ENCODE measurements at regions not wholly inside any gene's neighbourhood (a gene's known extent, or its start where the extent isn't known, plus 50 kb on each side); places are given as distances from the start of the nearest gene placed in this dataset.
"Not testable (repeated sequence)": the region's sequence is repeated elsewhere in the genome, so short reads cannot be mapped to it uniquely, and the experiment has no call there.

- H3K9me3 ChIP-seq (ENCODE audit: control extremely low read depth in 1 of 5, control insufficient read depth in 4 of 5, insufficient read depth in 2 of 5, low read depth in 1 of 5, low read length in 4 of 5); H3K36me3 ChIP-seq (ENCODE audit: control insufficient read depth in 4 of 4, insufficient read depth in 4 of 4, low read length in 3 of 4); POLR2A ChIA-PET; H3K27me3 ChIP-seq (replicated peaks in 2 of 5; ENCODE audit: control insufficient read depth in 4 of 5, insufficient read depth in 5 of 5, low read length in 4 of 5); H3K27ac ChIP-seq (ENCODE audit: insufficient read depth in 1 of 2, low read depth in 1 of 2, low read length in 2 of 2, poor library complexity in 1 of 2, severe bottlenecking in 2 of 2): not testable (repeated sequence)
- Histone ChIP-seq H3K4me1 (ENCODE audit: control extremely low read depth in 1 of 4, control insufficient read depth in 4 of 4, insufficient read depth in 4 of 4, low read length in 3 of 4) (peaks cover 5 to 23% (median 21%) of the 10 kb centered on the region in 4 experiments), H3K4me3 (ENCODE audit: control insufficient read depth in 1 of 7, extremely low read depth in 1 of 7, insufficient read depth in 4 of 7, low read depth in 2 of 7, low read length in 6 of 7) (peak overlapping the region in 5 of 7 experiments; percentile 49 to 75 (median 61))
- 2% methylated on average over 29 of the region's 34 CpGs for WGBS (ENCODE audit: insufficient coverage)
- CTCF ChIA-PET: interaction anchor here (0.9 kb wide), 1 partner anchor 12 kb away, joined by 3 read pairs; no protein-coding TSS in a partner anchor
- DNase-seq: peak in 1 of 3 donors; percentile 40
These were observed 121.5 kb downstream of the PPIAL4G start for GRCh38 chr1:148361427-148362215.

DNA sequence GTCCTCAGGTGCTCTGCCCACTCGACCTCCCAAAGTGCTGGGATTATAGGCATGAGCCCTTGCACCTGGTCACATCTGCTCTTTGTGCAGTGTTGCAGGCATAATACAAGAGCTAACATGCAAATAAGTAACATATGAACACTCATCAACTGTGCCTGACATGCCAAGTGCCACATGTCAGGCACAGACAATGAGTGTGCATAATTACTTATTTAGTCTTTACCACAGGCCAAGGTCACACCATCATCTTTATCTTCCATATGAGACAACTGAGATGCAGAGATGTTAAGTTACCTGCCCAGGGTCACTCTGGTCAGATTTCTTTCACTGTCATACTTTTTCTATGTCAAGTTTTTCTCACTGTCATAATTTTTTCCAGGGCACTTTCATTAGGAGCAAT, 126.1 kb downstream of the PPIAL4G start:
- CTCF ChIA-PET: interaction anchor here (1.2 to 1.8 kb wide), 3 partner anchors 9 to 19 kb away, joined by 3 to 5 read pairs (median 3); no protein-coding TSS in a partner anchor
- Histone ChIP-seq H3K4me1 (ENCODE audit: control extremely low read depth in 1 of 4, control insufficient read depth in 4 of 4, insufficient read depth in 4 of 4, low read length in 3 of 4) (peaks cover 3 to 28% (median 20%) of the 10 kb centered on the region in 4 experiments), H3K4me3 (ENCODE audit: control insufficient read depth in 1 of 7, extremely low read depth in 1 of 7, insufficient read depth in 4 of 7, low read depth in 2 of 7, low read length in 6 of 7) (no peak overlapping the region), H3K27ac (ENCODE audit: insufficient read depth in 1 of 2, low read depth in 1 of 2, low read length in 2 of 2, poor library complexity in 1 of 2, severe bottlenecking in 2 of 2) (no peak overlapping the region), H3K27me3 (replicated peaks in 2 of 5; ENCODE audit: control insufficient read depth in 4 of 5, insufficient read depth in 5 of 5, low read length in 4 of 5) (peaks cover 12 to 23% (median 17%) of the 10 kb centered on the region in 5 experiments), H3K9me3 (ENCODE audit: control extremely low read depth in 1 of 5, control insufficient read depth in 4 of 5, insufficient read depth in 2 of 5, low read depth in 1 of 5, low read length in 4 of 5) (peaks cover 0 to 2% (median 0%) of the 10 kb centered on the region in 5 experiments), H3K36me3 (ENCODE audit: control insufficient read depth in 4 of 4, insufficient read depth in 4 of 4, low read length in 3 of 4) (no peaks in the 10 kb centered on the region)
- POLR2A ChIA-PET: no interaction called here
- DNase-seq: no peak
- WGBS (ENCODE audit: insufficient coverage): 100% methylated on average over 1 of the region's 1 CpG

DNA sequence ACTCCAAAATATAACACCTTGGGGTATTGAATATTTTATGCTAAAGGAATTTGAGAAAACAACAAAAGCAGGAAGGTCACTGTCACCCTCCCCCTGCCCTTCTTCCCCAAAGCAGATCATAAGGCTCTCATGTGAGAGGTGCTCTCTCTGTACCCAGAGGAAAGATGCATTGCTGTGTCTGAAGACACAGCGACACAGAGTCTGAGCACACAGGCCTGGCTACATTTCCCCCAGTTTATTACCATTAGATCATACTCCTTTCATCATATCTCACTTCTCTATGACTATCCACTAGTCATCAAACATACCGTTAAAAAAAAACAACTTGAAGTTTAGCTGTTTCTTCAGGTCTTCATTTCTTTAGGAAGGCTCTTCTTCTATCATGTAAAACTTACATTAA, 127.1 kb downstream of the PPIAL4G start:
- 100% methylated on average over 1 of the region's 2 CpGs for WGBS (ENCODE audit: insufficient coverage)
- H3K9me3 ChIP-seq (ENCODE audit: control extremely low read depth in 1 of 5, control insufficient read depth in 4 of 5, insufficient read depth in 2 of 5, low read depth in 1 of 5, low read length in 4 of 5): peaks cover 0 to 2% (median 0%) of the 10 kb centered on the region in 5 experiments
- no peak overlapping the region for H3K27ac ChIP-seq (ENCODE audit: insufficient read depth in 1 of 2, low read depth in 1 of 2, low read length in 2 of 2, poor library complexity in 1 of 2, severe bottlenecking in 2 of 2)
- no peaks in the 10 kb centered on the region for H3K36me3 ChIP-seq (ENCODE audit: control insufficient read depth in 4 of 4, insufficient read depth in 4 of 4, low read length in 3 of 4)
- H3K4me1 ChIP-seq (ENCODE audit: control extremely low read depth in 1 of 4, control insufficient read depth in 4 of 4, insufficient read depth in 4 of 4, low read length in 3 of 4): peaks cover 0 to 22% (median 12%) of the 10 kb centered on the region in 4 experiments
- CTCF ChIA-PET: interaction anchor here (0.8 to 1.8 kb wide), 3 partner anchors 8 to 18 kb away, joined by 3 to 5 read pairs (median 3); no protein-coding TSS in a partner anchor
- no peak for DNase-seq
- POLR2A ChIA-PET: interaction anchor here (0.7 to 1.0 kb wide), 2 partner anchors 19 to 1146 kb away, joined by 3 read pairs; no protein-coding TSS in a partner anchor
- H3K4me3 ChIP-seq (ENCODE audit: control insufficient read depth in 1 of 7, extremely low read depth in 1 of 7, insufficient read depth in 4 of 7, low read depth in 2 of 7, low read length in 6 of 7): no peak overlapping the region
- H3K27me3 ChIP-seq (replicated peaks in 2 of 5; ENCODE audit: control insufficient read depth in 4 of 5, insufficient read depth in 5 of 5, low read length in 4 of 5): peaks cover 12 to 23% (median 15%) of the 10 kb centered on the region in 5 experiments

- CTCF ChIA-PET: interaction anchor here (0.9 kb wide), 1 partner anchor 8 kb away, joined by 4 read pairs; no protein-coding TSS in a partner anchor
- Histone ChIP-seq H3K36me3 (ENCODE audit: control insufficient read depth in 4 of 4, insufficient read depth in 4 of 4, low read length in 3 of 4) (no peaks in the 10 kb centered on the region), H3K27ac (ENCODE audit: insufficient read depth in 1 of 2, low read depth in 1 of 2, low read length in 2 of 2, poor library complexity in 1 of 2, severe bottlenecking in 2 of 2) (no peak overlapping the region), H3K4me3 (ENCODE audit: control insufficient read depth in 1 of 7, extremely low read depth in 1 of 7, insufficient read depth in 4 of 7, low read depth in 2 of 7, low read length in 6 of 7) (peak overlapping the region in 1 of 7 experiments; percentile 55), H3K4me1 (ENCODE audit: control extremely low read depth in 1 of 4, control insufficient read depth in 4 of 4, insufficient read depth in 4 of 4, low read length in 3 of 4) (peaks cover 0 to 22% (median 12%) of the 10 kb centered on the region in 4 experiments), H3K27me3 (replicated peaks in 2 of 5; ENCODE audit: control insufficient read depth in 4 of 5, insufficient read depth in 5 of 5, low read length in 4 of 5) (peaks cover 9 to 23% (median 15%) of the 10 kb centered on the region in 5 experiments), H3K9me3 (ENCODE audit: control extremely low read depth in 1 of 5, control insufficient read depth in 4 of 5, insufficient read depth in 2 of 5, low read depth in 1 of 5, low read length in 4 of 5) (peaks cover 0 to 2% (median 0%) of the 10 kb centered on the region in 5 experiments)
- DNase-seq: no peak
- WGBS (ENCODE audit: insufficient coverage): 80% methylated on average over 12 of the region's 15 CpGs
- POLR2A ChIA-PET: no interaction called here
These were observed 128.2 kb downstream of the PPIAL4G start for GRCh38 chr1:148354913-148355308.

DNA sequence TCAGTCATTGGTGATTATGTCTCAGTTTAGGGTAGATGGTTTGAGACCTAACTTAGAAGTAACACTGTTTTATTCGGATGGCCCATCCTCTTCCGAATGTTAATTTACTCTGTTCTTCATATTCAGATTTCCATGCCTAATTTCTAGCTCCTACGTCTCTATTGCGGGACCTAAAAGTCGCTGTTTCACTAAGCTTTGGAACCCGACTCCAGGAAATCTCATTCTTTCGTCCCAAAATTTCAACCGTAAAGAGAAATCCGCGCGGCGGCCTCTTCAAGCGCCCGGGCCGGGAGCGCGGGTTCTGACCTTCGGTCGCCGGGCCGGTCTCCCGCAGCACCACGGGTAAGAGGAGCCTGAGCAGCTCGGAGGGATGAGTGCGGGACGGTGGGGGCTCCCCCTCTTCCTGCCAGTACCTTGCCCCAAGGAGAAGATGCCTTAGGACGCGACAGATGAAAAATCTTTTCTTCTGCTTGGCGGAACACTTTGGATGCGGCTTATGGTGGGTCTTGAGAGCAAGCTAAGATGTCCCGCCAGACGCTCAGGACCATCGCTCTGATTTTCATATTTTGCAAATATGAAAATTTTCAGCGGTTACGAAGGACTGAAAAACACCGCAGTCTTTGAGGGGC, 128.7 kb downstream of the PPIAL4G start:
- CTCF ChIA-PET: interaction anchor here (0.9 kb wide), 1 partner anchor 7 kb away, joined by 4 read pairs; no protein-coding TSS in a partner anchor
- DNase-seq: peak in 1 of 3 donors; percentile 21
- POLR2A ChIA-PET: no interaction called here
- H3K27ac ChIP-seq (ENCODE audit: insufficient read depth in 1 of 2, low read depth in 1 of 2, low read length in 2 of 2, poor library complexity in 1 of 2, severe bottlenecking in 2 of 2): no peak overlapping the region
- H3K9me3 ChIP-seq (ENCODE audit: control extremely low read depth in 1 of 5, control insufficient read depth in 4 of 5, insufficient read depth in 2 of 5, low read depth in 1 of 5, low read length in 4 of 5): peaks cover 0 to 2% (median 0%) of the 10 kb centered on the region in 5 experiments
- peak overlapping the region in 4 of 7 experiments; percentile 15 to 55 (median 32) for H3K4me3 ChIP-seq (ENCODE audit: control insufficient read depth in 1 of 7, extremely low read depth in 1 of 7, insufficient read depth in 4 of 7, low read depth in 2 of 7, low read length in 6 of 7)
- peaks cover 0 to 22% (median 12%) of the 10 kb centered on the region in 4 experiments for H3K4me1 ChIP-seq (ENCODE audit: control extremely low read depth in 1 of 4, control insufficient read depth in 4 of 4, insufficient read depth in 4 of 4, low read length in 3 of 4)
- 30% methylated on average over 28 of the region's 36 CpGs for WGBS (ENCODE audit: insufficient coverage)
- H3K27me3 ChIP-seq (replicated peaks in 2 of 5; ENCODE audit: control insufficient read depth in 4 of 5, insufficient read depth in 5 of 5, low read length in 4 of 5): peaks cover 9 to 23% (median 15%) of the 10 kb centered on the region in 5 experiments
- no peaks in the 10 kb centered on the region for H3K36me3 ChIP-seq (ENCODE audit: control insufficient read depth in 4 of 4, insufficient read depth in 4 of 4, low read length in 3 of 4)

DNA sequence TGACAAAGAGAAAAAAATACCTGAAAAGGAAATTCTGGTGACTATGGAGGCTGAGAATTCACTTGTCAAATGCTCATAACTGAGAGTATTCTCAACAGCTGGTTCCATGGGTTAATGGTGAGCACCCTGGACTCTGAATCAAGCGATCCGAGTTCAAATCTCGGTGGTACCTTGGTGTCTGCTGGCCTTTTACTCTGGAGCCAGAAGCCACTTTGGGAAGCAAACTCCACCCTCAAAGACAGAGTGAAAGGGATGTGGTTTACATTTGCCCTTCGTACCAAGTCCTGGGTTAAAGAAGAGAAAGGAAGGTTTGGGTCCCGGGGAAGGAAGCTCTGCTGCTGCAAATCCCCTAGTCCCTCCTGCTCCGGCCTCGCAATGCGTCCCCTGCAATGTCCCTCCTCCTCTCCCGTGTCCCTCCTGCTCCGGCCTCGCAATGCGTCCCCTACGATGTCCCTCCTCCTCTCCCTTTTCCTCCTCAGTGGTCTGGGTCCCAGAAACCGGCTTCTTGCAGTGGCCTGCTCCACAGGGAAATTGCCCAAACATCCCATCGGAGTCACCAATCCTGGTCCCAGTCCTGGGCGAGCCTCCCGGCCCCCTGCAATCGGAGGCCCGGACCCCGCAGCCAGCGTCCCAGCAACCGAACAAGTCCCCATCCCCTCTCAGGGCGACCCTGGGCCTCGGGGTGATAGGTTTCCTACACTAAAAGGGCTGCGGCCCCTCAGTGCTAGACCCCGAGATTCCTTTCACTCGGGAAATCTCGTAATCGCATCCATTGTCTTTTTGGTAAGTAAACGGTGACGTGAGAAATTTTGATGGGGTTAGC, 129.4 kb downstream of the PPIAL4G start:
- Histone ChIP-seq H3K27me3 (replicated peaks in 2 of 5; ENCODE audit: control insufficient read depth in 4 of 5, insufficient read depth in 5 of 5, low read length in 4 of 5) (peaks cover 9 to 23% (median 15%) of the 10 kb centered on the region in 5 experiments), H3K27ac (ENCODE audit: insufficient read depth in 1 of 2, low read depth in 1 of 2, low read length in 2 of 2, poor library complexity in 1 of 2, severe bottlenecking in 2 of 2) (no peak overlapping the region), H3K36me3 (ENCODE audit: control insufficient read depth in 4 of 4, insufficient read depth in 4 of 4, low read length in 3 of 4) (no peaks in the 10 kb centered on the region), H3K4me1 (ENCODE audit: control extremely low read depth in 1 of 4, control insufficient read depth in 4 of 4, insufficient read depth in 4 of 4, low read length in 3 of 4) (peaks cover 0 to 22% (median 12%) of the 10 kb centered on the region in 4 experiments), H3K4me3 (ENCODE audit: control insufficient read depth in 1 of 7, extremely low read depth in 1 of 7, insufficient read depth in 4 of 7, low read depth in 2 of 7, low read length in 6 of 7) (peak overlapping the region in 3 of 7 experiments; percentile 27 to 55 (median 38)), H3K9me3 (ENCODE audit: control extremely low read depth in 1 of 5, control insufficient read depth in 4 of 5, insufficient read depth in 2 of 5, low read depth in 1 of 5, low read length in 4 of 5) (peaks cover 0 to 2% (median 0%) of the 10 kb centered on the region in 5 experiments)
- peak; percentile 80 to 93 (median 87) for DNase-seq
- WGBS (ENCODE audit: insufficient coverage): 41% methylated on average over 21 of the region's 31 CpGs
- POLR2A ChIA-PET: interaction anchor here (0.7 kb wide), 1 partner anchor 1977 kb away, joined by 5 read pairs; no protein-coding TSS in a partner anchor
- CTCF ChIA-PET: no interaction called here

All from common myeloid progenitor, CD34-positive (primary cell).